ENCODE measurements at regions not wholly inside any gene's neighbourhood (a gene's known extent, or its start where the extent isn't known, plus 50 kb on each side); places are given as distances from the start of the nearest gene placed in this dataset.

DNA sequence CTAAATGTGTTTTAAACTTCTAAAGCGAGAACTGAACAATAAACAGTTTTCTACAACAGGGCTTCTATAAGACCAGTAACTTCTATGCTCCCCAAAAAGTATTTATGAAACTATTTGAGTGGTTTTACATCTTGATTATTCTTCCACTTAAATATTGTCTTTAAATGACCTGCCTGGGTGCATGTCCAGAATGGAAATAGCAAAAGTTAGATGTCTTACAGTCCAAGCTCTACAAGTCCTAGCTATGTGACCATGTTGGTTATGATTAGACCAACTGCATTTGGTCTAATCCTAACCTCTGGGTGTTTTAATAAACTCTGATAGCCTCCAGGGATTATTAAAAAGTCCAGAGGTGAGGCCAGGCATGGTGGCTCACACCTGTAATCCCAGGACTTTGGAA is 79.0 kb upstream of the ATXN3L start:
- no peaks in the 10 kb centered on the region for H4K20me1 ChIP-seq (ENCODE audit: control insufficient read depth, extremely low read depth, insufficient read depth, low read length)
- H3K9ac ChIP-seq (ENCODE audit: control insufficient read depth, extremely low read depth, insufficient read depth, low read length) = peak overlapping the region; percentile 50
- peak overlapping the region; percentile 84 for H3K27ac ChIP-seq (ENCODE audit: control insufficient read depth, insufficient read depth, low read length)
- no peaks in the 10 kb centered on the region for H3K79me2 ChIP-seq (ENCODE audit: control insufficient read depth, insufficient read depth, low read length)
- no peaks in the 10 kb centered on the region for H3K9me1 ChIP-seq (ENCODE audit: control insufficient read depth, extremely low read depth, insufficient read depth, low read length)
- FAIRE-seq (peak; percentile 39), DNase-seq (ENCODE audit: low read depth, low spot score) (no peak)
- H3K4me1 ChIP-seq (ENCODE audit: control insufficient read depth, extremely low read depth, insufficient read depth, low read length) = peaks cover 32% of the 10 kb centered on the region
- peak overlapping the region; percentile 55 for H3K4me2 ChIP-seq (ENCODE audit: control insufficient read depth, extremely low read depth, insufficient read depth, low read depth, low read length)
- dilution Hi-C loops (cut with MboI; ENCODE audit: extremely low pct_ligation_motif_present, low sequenced_read_pairs) = no loop called here
- no peak overlapping the region for H3K4me3 ChIP-seq (ENCODE audit: control insufficient read depth in 2 of 3, extremely low read depth in 1 of 3, insufficient read depth in 2 of 3, low read depth in 1 of 3, low read length in 3 of 3)
- H2AFZ ChIP-seq (ENCODE audit: control insufficient read depth, low read length) = peak overlapping the region; percentile 28
- H3K27me3 ChIP-seq (ENCODE audit: control insufficient read depth, extremely low read depth, insufficient read depth, low read length) = no peaks in the 10 kb centered on the region
- H3K36me3 ChIP-seq (ENCODE audit: control insufficient read depth in 2 of 2, extremely low read depth in 1 of 2, insufficient read depth in 2 of 2, low read length in 2 of 2) = no peaks in the 10 kb centered on the region
- no peak for TF ChIP-seq EZH2 (IDR thresholded peaks at IDR 0.05; ENCODE audit: low read length)
- H3K9me3 ChIP-seq (ENCODE audit: control insufficient read depth, low read depth, low read length) = peaks cover 2% of the 10 kb centered on the region

DNA sequence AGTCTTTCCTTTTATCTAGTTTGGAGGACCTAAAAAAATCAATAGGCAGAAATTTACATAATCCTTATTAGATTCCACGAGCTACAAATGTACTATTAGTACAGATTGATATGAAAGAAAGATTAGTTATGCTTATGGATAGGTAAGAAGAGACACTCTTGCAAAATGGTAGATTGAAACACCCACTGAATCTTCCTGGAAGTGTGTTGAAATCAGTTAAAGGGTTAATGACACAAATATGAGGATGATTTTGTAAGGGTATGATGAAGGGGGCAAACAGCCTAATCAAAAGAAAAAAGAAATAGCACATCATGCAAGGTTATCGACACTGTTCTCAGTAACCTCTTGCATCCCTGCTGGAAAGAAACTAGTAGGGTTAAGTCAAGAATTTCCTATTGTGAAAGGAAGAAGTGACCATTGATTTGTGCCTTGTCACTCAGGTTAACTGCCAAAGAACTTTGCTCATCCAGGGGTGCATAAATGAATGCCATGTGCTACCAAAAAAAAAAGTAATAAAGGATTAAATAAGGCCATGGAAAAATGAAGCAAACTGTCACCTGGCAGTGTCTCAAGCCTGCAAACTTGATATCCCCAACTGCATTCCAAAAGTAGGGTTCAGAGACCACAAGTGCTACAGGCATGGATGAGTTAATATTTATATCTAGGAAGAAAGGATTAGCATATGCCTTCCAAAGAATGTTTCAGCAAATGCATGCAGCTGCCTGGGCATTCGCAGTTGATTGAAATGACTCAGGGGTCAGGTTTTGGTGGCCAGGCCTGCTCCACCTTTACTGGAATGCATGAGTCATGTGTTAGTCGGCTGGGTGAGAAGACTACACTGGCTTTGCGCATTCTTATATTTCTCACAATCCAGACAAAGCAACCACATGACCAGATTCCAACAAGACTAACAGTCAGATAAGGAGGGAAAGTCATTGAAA is 78.3 kb upstream of the ATXN3L start:
- H3K4me1 ChIP-seq (ENCODE audit: control insufficient read depth, extremely low read depth, insufficient read depth, low read length) = peaks cover 32% of the 10 kb centered on the region
- no peaks in the 10 kb centered on the region for H3K27me3 ChIP-seq (ENCODE audit: control insufficient read depth, extremely low read depth, insufficient read depth, low read length)
- H3K9ac ChIP-seq (ENCODE audit: control insufficient read depth, extremely low read depth, insufficient read depth, low read length) = no peak overlapping the region
- no peaks in the 10 kb centered on the region for H3K36me3 ChIP-seq (ENCODE audit: control insufficient read depth in 2 of 2, extremely low read depth in 1 of 2, insufficient read depth in 2 of 2, low read length in 2 of 2)
- no peak for TF ChIP-seq EZH2 (IDR thresholded peaks at IDR 0.05; ENCODE audit: low read length)
- TF ChIP-seq CTCF (optimal IDR thresholded peaks at IDR 0.05 in 1 of 3, IDR thresholded peaks at IDR 0.05 in 1 of 3, conservative IDR thresholded peaks at IDR 0.05 in 1 of 3; ENCODE audit: extremely low read depth in 1 of 3, insufficient read depth in 2 of 3, low read length in 3 of 3) = no peak
- H4K20me1 ChIP-seq (ENCODE audit: control insufficient read depth, extremely low read depth, insufficient read depth, low read length) = no peaks in the 10 kb centered on the region
- DNase-seq (ENCODE audit: low read depth, low spot score) = peak; percentile 95
- H3K9me1 ChIP-seq (ENCODE audit: control insufficient read depth, extremely low read depth, insufficient read depth, low read length) = no peaks in the 10 kb centered on the region
- H3K9me3 ChIP-seq (ENCODE audit: control insufficient read depth, low read depth, low read length) = peaks cover 2% of the 10 kb centered on the region
- no peak overlapping the region for H3K4me3 ChIP-seq (ENCODE audit: control insufficient read depth in 2 of 3, extremely low read depth in 1 of 3, insufficient read depth in 2 of 3, low read depth in 1 of 3, low read length in 3 of 3)
- H3K27ac ChIP-seq (ENCODE audit: control insufficient read depth, insufficient read depth, low read length) = peak overlapping the region; percentile 84
- FAIRE-seq = peak; percentile 95
- peak overlapping the region; percentile 55 for H3K4me2 ChIP-seq (ENCODE audit: control insufficient read depth, extremely low read depth, insufficient read depth, low read depth, low read length)
- no peak overlapping the region for H2AFZ ChIP-seq (ENCODE audit: control insufficient read depth, low read length)
- no peaks in the 10 kb centered on the region for H3K79me2 ChIP-seq (ENCODE audit: control insufficient read depth, insufficient read depth, low read length)
- dilution Hi-C loops (cut with MboI; ENCODE audit: extremely low pct_ligation_motif_present, low sequenced_read_pairs) = no loop called here

All from keratinocyte (primary cell).